ENCODE measurements at regions not wholly inside any gene's neighbourhood (a gene's known extent, or its start where the extent isn't known, plus 50 kb on each side); places are given as distances from the start of the nearest gene placed in this dataset.

DNA sequence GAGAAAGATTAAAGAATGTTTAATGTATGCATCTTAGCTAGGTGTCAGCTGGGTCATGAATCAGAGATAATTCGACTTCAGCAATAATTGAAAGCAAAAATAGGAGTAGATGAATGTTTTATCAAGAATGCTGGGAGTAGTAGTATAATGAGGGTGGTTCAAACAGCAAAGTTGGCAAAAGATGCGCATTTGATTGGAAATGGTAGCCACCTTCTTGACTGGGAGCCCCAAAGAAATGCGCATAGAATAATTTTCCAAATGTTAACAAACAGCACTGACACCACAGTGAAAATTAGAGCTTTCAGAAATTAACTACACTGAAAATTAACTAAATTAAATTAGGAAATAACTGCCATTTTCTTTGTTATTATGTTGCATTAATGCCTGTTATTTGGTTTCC, 195.8 kb downstream of the TUSC7 start:
- TF ChIP-seq, protein P1, sequence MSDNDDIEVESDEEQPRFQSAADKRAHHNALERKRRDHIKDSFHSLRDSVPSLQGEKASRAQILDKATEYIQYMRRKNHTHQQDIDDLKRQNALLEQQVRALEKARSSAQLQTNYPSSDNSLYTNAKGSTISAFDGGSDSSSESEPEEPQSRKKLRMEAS (IDR thresholded peaks at IDR 0.05; ENCODE audit: low read depth, low read length), result no peak
- TF ChIP-seq, protein P2, sequence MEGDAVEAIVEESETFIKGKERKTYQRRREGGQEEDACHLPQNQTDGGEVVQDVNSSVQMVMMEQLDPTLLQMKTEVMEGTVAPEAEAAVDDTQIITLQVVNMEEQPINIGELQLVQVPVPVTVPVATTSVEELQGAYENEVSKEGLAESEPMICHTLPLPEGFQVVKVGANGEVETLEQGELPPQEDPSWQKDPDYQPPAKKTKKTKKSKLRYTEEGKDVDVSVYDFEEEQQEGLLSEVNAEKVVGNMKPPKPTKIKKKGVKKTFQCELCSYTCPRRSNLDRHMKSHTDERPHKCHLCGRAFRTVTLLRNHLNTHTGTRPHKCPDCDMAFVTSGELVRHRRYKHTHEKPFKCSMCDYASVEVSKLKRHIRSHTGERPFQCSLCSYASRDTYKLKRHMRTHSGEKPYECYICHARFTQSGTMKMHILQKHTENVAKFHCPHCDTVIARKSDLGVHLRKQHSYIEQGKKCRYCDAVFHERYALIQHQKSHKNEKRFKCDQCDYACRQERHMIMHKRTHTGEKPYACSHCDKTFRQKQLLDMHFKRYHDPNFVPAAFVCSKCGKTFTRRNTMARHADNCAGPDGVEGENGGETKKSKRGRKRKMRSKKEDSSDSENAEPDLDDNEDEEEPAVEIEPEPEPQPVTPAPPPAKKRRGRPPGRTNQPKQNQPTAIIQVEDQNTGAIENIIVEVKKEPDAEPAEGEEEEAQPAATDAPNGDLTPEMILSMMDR (IDR thresholded peaks at IDR 0.05; ENCODE audit: low read depth, low read length), result no peak
- no peak for TF ChIP-seq POLR2A (IDR thresholded peaks at IDR 0.05; ENCODE audit: extremely low read depth, insufficient read length)
